ENCODE measurements at regions not wholly inside any gene's neighbourhood (a gene's known extent, or its start where the extent isn't known, plus 50 kb on each side); places are given as distances from the start of the nearest gene placed in this dataset.

- DNase-seq (ENCODE audit: low read depth in 4 of 4, low spot score in 2 of 4) = no peak
These were observed 64.5 kb upstream of the STK38L start for GRCh38 chr12:27179400-27180214.

GRCh38 chr12:27180906-27181505, 63.1 kb upstream of the STK38L start:
- no peak for DNase-seq (ENCODE audit: low read depth in 4 of 4, low spot score in 2 of 4)

- no peak for DNase-seq (ENCODE audit: low read depth in 4 of 4, low spot score in 2 of 4)
These were observed 60.7 kb upstream of the STK38L start for GRCh38 chr12:27183342-27183741.

GRCh38 chr12:27185234-27186021, 58.7 kb upstream of the STK38L start:
- DNase-seq (ENCODE audit: low read depth in 4 of 4, low spot score in 2 of 4) = no peak

GRCh38 chr12:27186022-27186839, 57.9 kb upstream of the STK38L start:
- DNase-seq (ENCODE audit: low read depth in 4 of 4, low spot score in 2 of 4) = no peak

GRCh38 chr12:27187697-27188096, 56.4 kb upstream of the STK38L start:
- DNase-seq (ENCODE audit: low read depth in 4 of 4, low spot score in 2 of 4) = no peak

- no peak for DNase-seq (ENCODE audit: low read depth in 4 of 4, low spot score in 2 of 4)
These were observed 53.3 kb upstream of the STK38L start for GRCh38 chr12:27190761-27191160.

GRCh38 chr12:27191531-27191930, 52.6 kb upstream of the STK38L start:
- DNase-seq (ENCODE audit: low read depth in 4 of 4, low spot score in 2 of 4) = no peak

- DNase-seq (ENCODE audit: low read depth in 4 of 4, low spot score in 2 of 4) = no peak
These were observed 51.8 kb upstream of the STK38L start for GRCh38 chr12:27192118-27192802.

- no peak for DNase-seq (ENCODE audit: low read depth in 4 of 4, low spot score in 2 of 4)
These were observed 51.0 kb upstream of the STK38L start for GRCh38 chr12:27193106-27193505.

GRCh38 chr12:27193854-27194544, 50.1 kb upstream of the STK38L start:
- no peak for DNase-seq (ENCODE audit: low read depth in 4 of 4, low spot score in 2 of 4)

Data from left renal cortex interstitium (tissue), 4 donors.